Activated B cell treated with CpG ODN at 0.5 μM for 24 hours (primary cell): ENCODE measurements at regions not wholly inside any gene's neighbourhood (a gene's known extent, or its start where the extent isn't known, plus 50 kb on each side); places are given as distances from the start of the nearest gene placed in this dataset.

Experiments
- ATAC-seq: fragments of 200-7000 bp; cut with Tn5 transposase; one replicate; pipeline ENCODE4 v1.10.0; 2021; ENCODE audit warnings: low read depth, mild to moderate bottlenecking, moderate library complexity
- CTCF ChIA-PET: fragments of 350-600 bp; sonication (Branson Sonifier 250); formaldehyde crosslinking; loops from one replicate; lab custom pipeline; 2021; ENCODE audit warnings: antibody characterized with exemption; lab: Charles Lee
- POLR2A ChIA-PET: fragments of 350-600 bp; sonication (Branson Sonifier 250); formaldehyde crosslinking; loops from one replicate; lab custom pipeline; 2021; ENCODE audit warnings: antibody characterized with exemption; lab: Charles Lee
- DNase-seq: peaks from one replicate; pipeline ENCODE4 v3.0.0; 2022
- H3K27ac Mint-ChIP-seq: one replicate; pipeline ENCODE4 v1.8.0; 2020; ENCODE audit warnings: mixed read lengths
- H3K27me3 Mint-ChIP-seq: one replicate; pipeline ENCODE4 v1.8.0; 2021; ENCODE audit warnings: mixed read lengths
- H3K36me3 Mint-ChIP-seq: one replicate; pipeline ENCODE4 v1.8.0; 2021; ENCODE audit warnings: low read depth, mixed read lengths
- H3K4me1 Mint-ChIP-seq: one replicate; pipeline ENCODE4 v1.8.0; 2021; ENCODE audit warnings: mixed read lengths
- H3K4me3 Mint-ChIP-seq: one replicate; pipeline ENCODE4 v1.8.0; 2020; ENCODE audit warnings: mild to moderate bottlenecking, mixed read lengths
- H3K9me3 Mint-ChIP-seq: one replicate; pipeline ENCODE4 v1.8.0; 2020; ENCODE audit warnings: mixed read lengths
- intact Hi-C: fragments of 100-400 bp; cut with micrococcal nuclease; formaldehyde crosslinking; loops from one replicate; pipeline ENCODE4 v1.15.1; 2024
- TF ChIP-seq, protein P1 (sequence below): fragments of 200-600 bp; IDR thresholded peaks from one replicate; pipeline ENCODE4 v1.8.0; 2022; ENCODE audit warnings: antibody characterized with exemption, mild to moderate bottlenecking

DNA sequence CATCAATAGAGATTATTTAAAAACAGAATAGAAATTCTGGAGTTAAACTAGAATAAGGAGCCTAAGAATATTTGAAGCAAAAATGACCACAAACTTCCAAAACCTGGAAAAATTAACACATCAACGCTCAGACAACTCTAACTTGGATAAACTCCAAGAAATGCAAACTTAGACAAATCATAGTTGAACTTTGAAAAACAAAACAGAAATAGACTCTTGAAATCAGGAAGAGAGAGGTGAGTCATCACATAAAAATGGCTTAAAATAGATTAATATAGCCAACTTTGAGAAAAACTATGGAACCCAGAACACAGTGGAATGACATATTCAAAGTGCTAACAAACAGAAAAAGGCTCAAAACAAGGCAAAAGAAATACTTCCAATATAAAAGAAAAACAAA is 974.2 kb downstream of the JRKL start:
- Mint-ChIP-seq H3K27ac (no peak overlapping the region), H3K36me3 (no peaks in the 10 kb centered on the region), H3K4me1 (no peaks in the 10 kb centered on the region), H3K27me3 (no peaks in the 10 kb centered on the region), H3K9me3 (peaks cover 8% of the 10 kb centered on the region), H3K4me3 (no peak overlapping the region)
- ChIA-PET POLR2A (no interaction called here), CTCF (no interaction called here)
- intact Hi-C loops = no loop called here
- no peak for ATAC-seq
- DNase-seq = no peak
- TF ChIP-seq, protein P1, sequence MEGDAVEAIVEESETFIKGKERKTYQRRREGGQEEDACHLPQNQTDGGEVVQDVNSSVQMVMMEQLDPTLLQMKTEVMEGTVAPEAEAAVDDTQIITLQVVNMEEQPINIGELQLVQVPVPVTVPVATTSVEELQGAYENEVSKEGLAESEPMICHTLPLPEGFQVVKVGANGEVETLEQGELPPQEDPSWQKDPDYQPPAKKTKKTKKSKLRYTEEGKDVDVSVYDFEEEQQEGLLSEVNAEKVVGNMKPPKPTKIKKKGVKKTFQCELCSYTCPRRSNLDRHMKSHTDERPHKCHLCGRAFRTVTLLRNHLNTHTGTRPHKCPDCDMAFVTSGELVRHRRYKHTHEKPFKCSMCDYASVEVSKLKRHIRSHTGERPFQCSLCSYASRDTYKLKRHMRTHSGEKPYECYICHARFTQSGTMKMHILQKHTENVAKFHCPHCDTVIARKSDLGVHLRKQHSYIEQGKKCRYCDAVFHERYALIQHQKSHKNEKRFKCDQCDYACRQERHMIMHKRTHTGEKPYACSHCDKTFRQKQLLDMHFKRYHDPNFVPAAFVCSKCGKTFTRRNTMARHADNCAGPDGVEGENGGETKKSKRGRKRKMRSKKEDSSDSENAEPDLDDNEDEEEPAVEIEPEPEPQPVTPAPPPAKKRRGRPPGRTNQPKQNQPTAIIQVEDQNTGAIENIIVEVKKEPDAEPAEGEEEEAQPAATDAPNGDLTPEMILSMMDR = no peak

DNA sequence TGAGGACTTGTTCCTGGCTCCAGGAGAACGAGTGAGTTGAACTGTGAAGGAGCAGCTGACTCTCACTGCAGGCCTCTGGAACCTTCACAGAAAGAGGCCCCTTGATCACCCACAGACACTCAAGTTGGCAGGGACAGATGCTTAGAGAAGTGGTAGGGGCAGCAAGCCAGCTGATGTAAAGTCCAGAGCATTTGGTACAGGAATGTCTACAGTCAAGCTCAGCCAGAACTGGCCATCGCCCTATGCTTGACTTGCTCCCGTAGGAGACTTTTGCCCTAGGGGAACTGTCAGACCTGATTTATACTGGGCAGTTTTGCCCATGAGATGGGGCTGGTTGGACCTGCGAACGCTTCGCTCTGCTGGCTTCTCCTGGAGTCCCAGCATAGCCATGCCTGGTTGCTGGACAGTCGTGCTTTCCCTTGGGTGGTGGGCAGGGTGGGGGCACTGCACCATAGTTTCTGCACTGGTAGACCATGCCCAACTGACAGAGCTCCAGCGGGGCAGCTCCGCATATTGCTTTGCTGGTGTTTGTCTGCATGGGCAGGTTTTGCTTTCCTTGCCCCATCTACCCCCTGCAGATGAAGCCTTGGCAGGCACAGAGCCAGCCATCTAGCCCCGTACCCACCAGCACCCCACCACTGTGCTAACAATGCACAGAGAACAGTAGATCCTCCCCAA is 977.7 kb downstream of the JRKL start:
- Mint-ChIP-seq H3K27ac (no peak overlapping the region), H3K27me3 (no peaks in the 10 kb centered on the region), H3K4me1 (no peaks in the 10 kb centered on the region), H3K9me3 (peaks cover 12% of the 10 kb centered on the region), H3K4me3 (no peak overlapping the region), H3K36me3 (no peaks in the 10 kb centered on the region)
- ATAC-seq (no peak), DNase-seq (no peak)
- TF ChIP-seq, protein P1 = no peak
- ChIA-PET CTCF (no interaction called here), POLR2A (no interaction called here)
- intact Hi-C loops = no loop called here

DNA sequence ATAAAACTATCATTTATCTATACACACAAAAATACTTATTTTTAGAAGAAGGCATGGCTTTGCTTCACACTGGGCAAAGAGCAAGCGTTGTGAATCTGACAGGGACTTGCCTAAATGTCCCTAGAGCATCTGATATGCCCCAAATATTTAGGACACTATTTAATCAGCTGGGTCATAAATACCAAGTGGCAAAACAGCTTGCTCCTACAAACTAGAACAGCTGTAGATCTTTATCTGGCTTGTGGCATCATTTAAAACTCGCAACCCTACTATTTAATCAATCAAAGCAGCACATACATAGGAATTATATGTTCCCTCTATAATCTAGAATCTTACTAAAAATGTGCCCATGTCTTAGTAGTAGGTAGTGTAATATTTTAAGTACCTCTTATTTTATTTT is 999.5 kb downstream of the JRKL start:
- POLR2A ChIA-PET = no interaction called here
- H3K4me1 Mint-ChIP-seq = no peaks in the 10 kb centered on the region
- CTCF ChIA-PET = no interaction called here

DNA sequence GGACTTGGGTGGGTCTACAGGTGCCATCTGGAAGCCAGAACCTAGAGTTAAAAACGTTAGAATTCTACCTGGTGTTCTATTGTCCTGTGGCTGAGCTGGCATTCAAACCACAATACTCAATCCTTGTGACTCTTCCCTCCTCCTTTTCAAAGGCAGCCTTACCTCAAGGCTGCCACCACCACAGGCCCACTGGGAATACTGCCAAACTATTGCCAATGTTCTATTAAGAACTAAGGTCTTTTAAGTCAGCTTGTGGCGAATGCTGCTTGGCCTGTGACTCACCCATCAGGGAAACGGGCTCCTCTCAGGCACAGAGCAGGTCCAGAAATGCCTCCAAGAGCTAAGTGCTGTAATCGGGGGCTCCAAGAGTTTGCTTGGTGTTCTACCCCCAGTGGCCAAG is 1008.4 kb downstream of the JRKL start:
- ChIA-PET CTCF (no interaction called here), POLR2A (no interaction called here)
- TF ChIP-seq, protein P1 = no peak
- DNase-seq (no peak), ATAC-seq (no peak)
- intact Hi-C loops = no loop called here
- no peaks in the 10 kb centered on the region for H3K9me3 Mint-ChIP-seq
- H3K4me1 Mint-ChIP-seq = no peaks in the 10 kb centered on the region
- H3K36me3 Mint-ChIP-seq = no peaks in the 10 kb centered on the region
- no peak overlapping the region for H3K4me3 Mint-ChIP-seq
- no peaks in the 10 kb centered on the region for H3K27me3 Mint-ChIP-seq
- no peak overlapping the region for H3K27ac Mint-ChIP-seq

More for the DNA sequence above, 999.5 kb downstream of the JRKL start:
- H3K27ac Mint-ChIP-seq = no peak overlapping the region
- no peaks in the 10 kb centered on the region for H3K36me3 Mint-ChIP-seq
- intact Hi-C loops = no loop called here
- no peaks in the 10 kb centered on the region for H3K27me3 Mint-ChIP-seq
- TF ChIP-seq, protein P1 = no peak
- DNase-seq (no peak), ATAC-seq (no peak)
- no peak overlapping the region for H3K4me3 Mint-ChIP-seq
- peaks cover 12% of the 10 kb centered on the region for H3K9me3 Mint-ChIP-seq

DNA sequence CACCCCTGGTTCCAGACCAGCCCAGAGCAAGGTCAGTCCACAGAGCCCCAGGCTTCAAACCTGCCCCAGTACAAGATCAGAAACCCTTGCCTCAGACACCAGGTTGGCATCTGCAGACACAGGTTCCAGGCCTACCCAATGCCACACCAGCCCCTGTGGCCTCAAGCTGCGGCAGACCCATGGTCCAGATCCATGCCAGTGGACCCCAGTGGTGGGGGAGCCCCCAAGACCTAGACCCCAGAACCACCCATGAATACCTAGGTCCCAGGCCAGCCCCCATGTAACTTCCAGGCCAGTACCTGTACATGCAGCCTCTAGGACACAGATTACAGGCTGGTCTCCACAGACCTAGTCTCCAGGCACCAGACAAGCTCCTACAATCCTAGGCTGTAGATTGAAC is 1019.3 kb downstream of the JRKL start:
- CTCF ChIA-PET = no interaction called here
- POLR2A ChIA-PET = no interaction called here
- TF ChIP-seq, protein P1 = no peak
- H3K27ac Mint-ChIP-seq = no peak overlapping the region
- intact Hi-C loops = no loop called here
- no peaks in the 10 kb centered on the region for H3K36me3 Mint-ChIP-seq
- H3K9me3 Mint-ChIP-seq = peaks cover 9% of the 10 kb centered on the region
- no peaks in the 10 kb centered on the region for H3K4me1 Mint-ChIP-seq
- ATAC-seq (no peak), DNase-seq (no peak)
- H3K27me3 Mint-ChIP-seq = no peaks in the 10 kb centered on the region
- H3K4me3 Mint-ChIP-seq = no peak overlapping the region
